ENCODE measurements at regions not wholly inside any gene's neighbourhood (a gene's known extent, or its start where the extent isn't known, plus 50 kb on each side); places are given as distances from the start of the nearest gene placed in this dataset.

DNA sequence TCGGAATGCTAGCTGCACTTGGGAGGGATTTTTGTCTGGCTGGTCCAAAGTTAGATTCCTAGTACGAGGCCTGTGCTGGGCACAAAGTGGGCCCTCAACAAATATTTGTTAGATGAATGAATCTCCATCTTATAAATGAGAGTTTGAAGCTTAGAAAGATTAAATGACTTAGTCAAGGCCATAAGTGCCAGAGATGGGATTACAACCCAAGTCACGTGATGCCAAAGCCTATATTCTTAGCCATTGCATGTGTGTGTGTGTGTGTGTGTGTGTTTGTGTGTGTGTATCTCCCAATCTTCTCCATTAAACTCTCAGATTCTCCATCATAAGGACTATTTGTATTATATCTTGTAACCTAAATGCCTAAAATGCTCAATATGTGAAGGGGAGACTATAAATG lies 130.8 kb upstream of the MAP1B start:
- Histone ChIP-seq H3K27ac (ENCODE audit: low read depth in 1 of 2, low read length in 2 of 2) (no peak overlapping the region), H3K9ac (ENCODE audit: low read depth in 1 of 2, low read length in 2 of 2) (no peak overlapping the region), H3K27me3 (ENCODE audit: control insufficient read depth in 4 of 4, insufficient read depth in 4 of 4, low read length in 3 of 4) (no peaks in the 10 kb centered on the region), H3K36me3 (ENCODE audit: control insufficient read depth in 4 of 4, insufficient read depth in 3 of 4, low read depth in 1 of 4, low read length in 3 of 4) (no peaks in the 10 kb centered on the region), H3K4me1 (ENCODE audit: control insufficient read depth in 4 of 4, insufficient read depth in 4 of 4, low read length in 3 of 4) (no peaks in the 10 kb centered on the region), H3K9me3 (ENCODE audit: control insufficient read depth in 4 of 4, low read length in 3 of 4) (peaks cover 0 to 5% (median 1%) of the 10 kb centered on the region in 4 donors), H3K4me3 (ENCODE audit: low read depth in 1 of 3, low read length in 3 of 3) (no peak overlapping the region)
- DNase-seq (ENCODE audit: low spot score) = no peak
- TF ChIP-seq RXRA (IDR thresholded peaks at IDR 0.05) (no peak), TAF1 (conservative IDR thresholded peaks at IDR 0.05) (no peak), HNF4A (conservative IDR thresholded peaks at IDR 0.05) (no peak), FOXA1 (IDR thresholded peaks at IDR 0.05) (no peak), GABPA (IDR thresholded peaks at IDR 0.05 in 1 of 2, conservative IDR thresholded peaks at IDR 0.05 in 1 of 2) (no peak), JUND (IDR thresholded peaks at IDR 0.05) (no peak), RAD21 (IDR thresholded peaks at IDR 0.05) (no peak), FOXA2 (IDR thresholded peaks at IDR 0.05) (no peak), EGR1 (IDR thresholded peaks at IDR 0.05; ENCODE audit: low read depth in 2 of 2) (no peak)
- TF ChIP-seq, protein P1, sequence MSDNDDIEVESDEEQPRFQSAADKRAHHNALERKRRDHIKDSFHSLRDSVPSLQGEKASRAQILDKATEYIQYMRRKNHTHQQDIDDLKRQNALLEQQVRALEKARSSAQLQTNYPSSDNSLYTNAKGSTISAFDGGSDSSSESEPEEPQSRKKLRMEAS (IDR thresholded peaks at IDR 0.05) = no peak
- TF ChIP-seq, protein P2, sequence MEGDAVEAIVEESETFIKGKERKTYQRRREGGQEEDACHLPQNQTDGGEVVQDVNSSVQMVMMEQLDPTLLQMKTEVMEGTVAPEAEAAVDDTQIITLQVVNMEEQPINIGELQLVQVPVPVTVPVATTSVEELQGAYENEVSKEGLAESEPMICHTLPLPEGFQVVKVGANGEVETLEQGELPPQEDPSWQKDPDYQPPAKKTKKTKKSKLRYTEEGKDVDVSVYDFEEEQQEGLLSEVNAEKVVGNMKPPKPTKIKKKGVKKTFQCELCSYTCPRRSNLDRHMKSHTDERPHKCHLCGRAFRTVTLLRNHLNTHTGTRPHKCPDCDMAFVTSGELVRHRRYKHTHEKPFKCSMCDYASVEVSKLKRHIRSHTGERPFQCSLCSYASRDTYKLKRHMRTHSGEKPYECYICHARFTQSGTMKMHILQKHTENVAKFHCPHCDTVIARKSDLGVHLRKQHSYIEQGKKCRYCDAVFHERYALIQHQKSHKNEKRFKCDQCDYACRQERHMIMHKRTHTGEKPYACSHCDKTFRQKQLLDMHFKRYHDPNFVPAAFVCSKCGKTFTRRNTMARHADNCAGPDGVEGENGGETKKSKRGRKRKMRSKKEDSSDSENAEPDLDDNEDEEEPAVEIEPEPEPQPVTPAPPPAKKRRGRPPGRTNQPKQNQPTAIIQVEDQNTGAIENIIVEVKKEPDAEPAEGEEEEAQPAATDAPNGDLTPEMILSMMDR (IDR thresholded peaks at IDR 0.05; ENCODE audit: low read depth, low read length, missing input control) = no peak
- 90% methylated on average over 3 of the region's 3 CpGs for WGBS

DNA sequence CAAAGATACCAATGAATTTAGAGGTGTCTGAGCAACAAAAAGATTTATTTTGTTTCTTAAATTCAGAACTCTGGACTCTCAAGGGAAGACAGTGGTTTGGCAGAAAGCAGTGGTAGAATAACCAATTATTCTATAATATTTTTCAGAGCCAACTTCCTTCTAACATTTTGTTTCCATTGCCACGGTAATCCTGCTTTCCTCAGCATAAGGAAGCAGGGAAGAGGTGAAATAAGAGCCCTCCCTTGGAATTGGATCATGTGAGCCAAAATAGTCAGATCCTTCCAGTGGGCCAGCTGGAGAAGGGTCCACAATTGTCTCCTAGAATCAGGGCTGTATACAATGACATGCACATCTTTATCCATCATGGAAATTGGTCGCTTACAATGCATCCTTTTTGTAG lies 130.0 kb upstream of the MAP1B start:
- TF ChIP-seq, protein P1 (IDR thresholded peaks at IDR 0.05) = no peak
- TF ChIP-seq, protein P2 (IDR thresholded peaks at IDR 0.05; ENCODE audit: low read depth, low read length, missing input control) = no peak
- TF ChIP-seq NR2F2 (IDR thresholded peaks at IDR 0.05) = no peak
- TF ChIP-seq HNF4A (conservative IDR thresholded peaks at IDR 0.05) = no peak
- no peak for TF ChIP-seq JUND (IDR thresholded peaks at IDR 0.05)
- Histone ChIP-seq H3K27me3 (ENCODE audit: control insufficient read depth in 4 of 4, insufficient read depth in 4 of 4, low read length in 3 of 4) (no peaks in the 10 kb centered on the region), H3K36me3 (ENCODE audit: control insufficient read depth in 4 of 4, insufficient read depth in 3 of 4, low read depth in 1 of 4, low read length in 3 of 4) (no peaks in the 10 kb centered on the region), H3K9me3 (ENCODE audit: control insufficient read depth in 4 of 4, low read length in 3 of 4) (peaks cover 0 to 9% (median 2%) of the 10 kb centered on the region in 4 donors), H3K4me3 (ENCODE audit: low read depth in 1 of 3, low read length in 3 of 3) (no peak overlapping the region), H3K4me1 (ENCODE audit: control insufficient read depth in 4 of 4, insufficient read depth in 4 of 4, low read length in 3 of 4) (no peaks in the 10 kb centered on the region), H3K9ac (ENCODE audit: low read depth in 1 of 2, low read length in 2 of 2) (no peak overlapping the region), H3K27ac (ENCODE audit: low read depth in 1 of 2, low read length in 2 of 2) (no peak overlapping the region)
- DNase-seq (ENCODE audit: low spot score) = no peak
- WGBS = 74% methylated on average over 2 of the region's 2 CpGs

DNA sequence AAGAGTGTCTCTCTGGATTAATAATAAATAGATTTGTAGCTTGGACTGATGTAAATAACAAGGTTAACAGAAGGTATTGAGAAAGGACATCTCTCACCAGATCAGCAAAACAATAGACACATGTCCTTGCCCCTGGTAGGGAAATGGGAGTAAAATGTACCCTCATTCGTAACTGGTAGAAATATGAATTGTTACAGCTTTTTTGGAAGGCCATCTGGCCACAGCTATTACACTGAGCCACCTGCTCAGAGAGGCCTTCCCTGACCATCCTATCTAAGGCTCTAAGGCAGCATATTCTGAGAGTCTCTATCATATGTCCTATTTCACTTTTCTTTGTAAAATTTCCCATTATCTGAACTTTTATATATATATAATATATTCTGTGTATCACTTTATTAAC lies 129.1 kb upstream of the MAP1B start:
- Histone ChIP-seq H3K36me3 (ENCODE audit: control insufficient read depth in 4 of 4, insufficient read depth in 3 of 4, low read depth in 1 of 4, low read length in 3 of 4) (no peaks in the 10 kb centered on the region), H3K9ac (ENCODE audit: low read depth in 1 of 2, low read length in 2 of 2) (no peak overlapping the region), H3K27ac (ENCODE audit: low read depth in 1 of 2, low read length in 2 of 2) (no peak overlapping the region), H3K9me3 (ENCODE audit: control insufficient read depth in 4 of 4, low read length in 3 of 4) (peaks cover 0 to 9% (median 2%) of the 10 kb centered on the region in 4 donors), H3K4me1 (ENCODE audit: control insufficient read depth in 4 of 4, insufficient read depth in 4 of 4, low read length in 3 of 4) (no peaks in the 10 kb centered on the region), H3K27me3 (ENCODE audit: control insufficient read depth in 4 of 4, insufficient read depth in 4 of 4, low read length in 3 of 4) (no peaks in the 10 kb centered on the region), H3K4me3 (ENCODE audit: low read depth in 1 of 3, low read length in 3 of 3) (no peak overlapping the region)
- WGBS = 84% methylated on average over 1 of the region's 1 CpG
- DNase-seq (ENCODE audit: low spot score) = no peak
- TF ChIP-seq FOXA2 (IDR thresholded peaks at IDR 0.05) = no peak
- TF ChIP-seq EGR1 (IDR thresholded peaks at IDR 0.05; ENCODE audit: low read depth in 2 of 2) = no peak
- TF ChIP-seq JUND (IDR thresholded peaks at IDR 0.05) = no peak
- TF ChIP-seq HNF4A (conservative IDR thresholded peaks at IDR 0.05) = no peak
- no peak for TF ChIP-seq TAF1 (conservative IDR thresholded peaks at IDR 0.05)
- TF ChIP-seq, protein P3, sequence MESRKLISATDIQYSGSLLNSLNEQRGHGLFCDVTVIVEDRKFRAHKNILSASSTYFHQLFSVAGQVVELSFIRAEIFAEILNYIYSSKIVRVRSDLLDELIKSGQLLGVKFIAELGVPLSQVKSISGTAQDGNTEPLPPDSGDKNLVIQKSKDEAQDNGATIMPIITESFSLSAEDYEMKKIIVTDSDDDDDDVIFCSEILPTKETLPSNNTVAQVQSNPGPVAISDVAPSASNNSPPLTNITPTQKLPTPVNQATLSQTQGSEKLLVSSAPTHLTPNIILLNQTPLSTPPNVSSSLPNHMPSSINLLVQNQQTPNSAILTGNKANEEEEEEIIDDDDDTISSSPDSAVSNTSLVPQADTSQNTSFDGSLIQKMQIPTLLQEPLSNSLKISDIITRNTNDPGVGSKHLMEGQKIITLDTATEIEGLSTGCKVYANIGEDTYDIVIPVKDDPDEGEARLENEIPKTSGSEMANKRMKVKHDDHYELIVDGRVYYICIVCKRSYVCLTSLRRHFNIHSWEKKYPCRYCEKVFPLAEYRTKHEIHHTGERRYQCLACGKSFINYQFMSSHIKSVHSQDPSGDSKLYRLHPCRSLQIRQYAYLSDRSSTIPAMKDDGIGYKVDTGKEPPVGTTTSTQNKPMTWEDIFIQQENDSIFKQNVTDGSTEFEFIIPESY (IDR thresholded peaks at IDR 0.05) = no peak
- TF ChIP-seq GABPA (IDR thresholded peaks at IDR 0.05 in 1 of 2, conservative IDR thresholded peaks at IDR 0.05 in 1 of 2) = no peak
- TF ChIP-seq, protein P4, sequence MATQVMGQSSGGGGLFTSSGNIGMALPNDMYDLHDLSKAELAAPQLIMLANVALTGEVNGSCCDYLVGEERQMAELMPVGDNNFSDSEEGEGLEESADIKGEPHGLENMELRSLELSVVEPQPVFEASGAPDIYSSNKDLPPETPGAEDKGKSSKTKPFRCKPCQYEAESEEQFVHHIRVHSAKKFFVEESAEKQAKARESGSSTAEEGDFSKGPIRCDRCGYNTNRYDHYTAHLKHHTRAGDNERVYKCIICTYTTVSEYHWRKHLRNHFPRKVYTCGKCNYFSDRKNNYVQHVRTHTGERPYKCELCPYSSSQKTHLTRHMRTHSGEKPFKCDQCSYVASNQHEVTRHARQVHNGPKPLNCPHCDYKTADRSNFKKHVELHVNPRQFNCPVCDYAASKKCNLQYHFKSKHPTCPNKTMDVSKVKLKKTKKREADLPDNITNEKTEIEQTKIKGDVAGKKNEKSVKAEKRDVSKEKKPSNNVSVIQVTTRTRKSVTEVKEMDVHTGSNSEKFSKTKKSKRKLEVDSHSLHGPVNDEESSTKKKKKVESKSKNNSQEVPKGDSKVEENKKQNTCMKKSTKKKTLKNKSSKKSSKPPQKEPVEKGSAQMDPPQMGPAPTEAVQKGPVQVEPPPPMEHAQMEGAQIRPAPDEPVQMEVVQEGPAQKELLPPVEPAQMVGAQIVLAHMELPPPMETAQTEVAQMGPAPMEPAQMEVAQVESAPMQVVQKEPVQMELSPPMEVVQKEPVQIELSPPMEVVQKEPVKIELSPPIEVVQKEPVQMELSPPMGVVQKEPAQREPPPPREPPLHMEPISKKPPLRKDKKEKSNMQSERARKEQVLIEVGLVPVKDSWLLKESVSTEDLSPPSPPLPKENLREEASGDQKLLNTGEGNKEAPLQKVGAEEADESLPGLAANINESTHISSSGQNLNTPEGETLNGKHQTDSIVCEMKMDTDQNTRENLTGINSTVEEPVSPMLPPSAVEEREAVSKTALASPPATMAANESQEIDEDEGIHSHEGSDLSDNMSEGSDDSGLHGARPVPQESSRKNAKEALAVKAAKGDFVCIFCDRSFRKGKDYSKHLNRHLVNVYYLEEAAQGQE (IDR thresholded peaks at IDR 0.05) = no peak
